C4-2B (cell line): ENCODE measurements at regions not wholly inside any gene's neighbourhood (a gene's known extent, or its start where the extent isn't known, plus 50 kb on each side); places are given as distances from the start of the nearest gene placed in this dataset.

Experiments used
- CTCF ChIP-seq: fragments of 450-650 bp; conservative IDR thresholded peaks from 2 replicates; pipeline ENCODE4 v1.5.1; 2017; ENCODE audit warnings: mild to moderate bottlenecking
- ZFX ChIP-seq: fragments of 450-650 bp; IDR thresholded peaks from 2 replicates; pipeline ENCODE4 v1.6.1; 2017

GRCh38 chr14:104509673-104510072 lies 69.9 kb upstream of the C14orf180 start:
- TF ChIP-seq CTCF (no peak), ZFX (no peak)
